GM11168 (cell line): ENCODE measurements at regions not wholly inside any gene's neighbourhood (a gene's known extent, or its start where the extent isn't known, plus 50 kb on each side); places are given as distances from the start of the nearest gene placed in this dataset.

Source experiments
- in situ Hi-C: fragments of 300-500 bp; cut with MboI; formaldehyde crosslinking; loops from one replicate; pipeline ENCODE4 v1.12.0; 2022; ENCODE audit warnings: low sequenced_read_pairs; ENCODE audit not compliant: unreplicated experiment

- in situ Hi-C loops = no loop called here
Measured at GRCh38 chr4:153945704-153946103, 156.8 kb upstream of the SFRP2 start.

- in situ Hi-C loops = no loop called here
Measured at GRCh38 chr4:153943738-153944415, 155.0 kb upstream of the SFRP2 start.

DNA sequence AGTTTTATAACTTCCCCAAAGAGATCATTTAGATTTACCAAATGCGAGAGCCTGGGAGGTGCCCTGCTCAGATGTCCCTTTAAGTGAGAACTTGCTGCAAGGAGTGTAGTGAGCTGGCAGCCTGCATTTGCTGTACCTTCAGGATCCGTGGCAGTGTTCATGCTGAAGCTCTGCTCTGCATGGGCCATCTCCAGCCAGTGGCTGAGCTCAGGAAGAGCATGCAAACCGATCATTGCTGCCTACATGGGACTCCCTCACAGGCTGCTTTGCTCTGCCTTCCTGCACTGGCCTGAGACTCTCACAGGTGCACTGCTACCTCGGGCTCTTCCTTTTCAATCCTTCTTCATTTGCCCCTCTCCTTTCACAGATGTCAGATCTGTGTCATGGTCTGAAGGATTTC, 152.0 kb upstream of the SFRP2 start:
- in situ Hi-C loops = no loop called here

GRCh38 chr4:153939570-153939969, 150.7 kb upstream of the SFRP2 start:
- in situ Hi-C loops = no loop called here

DNA sequence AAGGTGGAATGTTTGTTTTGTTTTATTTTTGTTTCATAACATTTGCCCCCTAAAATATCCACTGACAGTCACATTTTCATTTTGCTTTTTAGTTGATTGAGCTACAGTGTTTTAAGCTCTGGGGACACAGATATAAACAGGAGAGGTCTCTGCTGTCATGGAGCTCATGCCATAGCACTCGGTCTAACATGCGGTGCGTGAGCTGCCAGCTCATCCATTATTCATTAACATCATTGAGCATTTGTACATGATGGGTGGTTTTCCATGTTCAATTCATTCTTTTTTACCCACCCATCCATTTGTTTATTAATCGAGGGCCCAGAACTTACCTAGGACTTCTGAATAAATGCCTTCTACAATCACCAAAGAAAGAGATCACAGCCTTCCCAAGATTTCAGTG, 150.1 kb upstream of the SFRP2 start:
- in situ Hi-C loops = no loop called here

DNA sequence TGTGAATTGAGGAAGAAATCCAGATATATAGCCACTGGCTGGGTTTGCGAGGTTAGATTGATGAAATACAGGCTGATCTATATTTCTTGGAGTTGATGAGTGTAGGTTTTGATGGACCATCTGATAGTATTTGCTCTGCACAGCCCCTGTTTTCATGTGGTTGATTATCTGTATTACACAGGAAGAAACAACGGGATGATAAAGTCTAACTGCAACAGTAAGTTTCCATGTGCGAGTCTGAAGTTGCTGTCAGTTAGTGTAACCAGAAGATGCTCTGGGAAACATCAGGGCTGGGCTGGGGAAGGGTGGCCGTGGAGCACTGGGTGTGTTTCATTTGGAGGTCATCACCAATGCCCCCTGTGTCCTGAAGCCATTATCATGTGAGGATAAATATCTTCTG, 148.4 kb upstream of the SFRP2 start:
- in situ Hi-C loops = no loop called here

GRCh38 chr4:153936121-153936520, 147.2 kb upstream of the SFRP2 start:
- in situ Hi-C loops = no loop called here

GRCh38 chr4:153934688-153935017, 145.8 kb upstream of the SFRP2 start:
- in situ Hi-C loops = no loop called here

GRCh38 chr4:153933915-153934687, 145.2 kb upstream of the SFRP2 start:
- in situ Hi-C loops = no loop called here

GRCh38 chr4:153931804-153932203, 142.9 kb upstream of the SFRP2 start:
- in situ Hi-C loops = no loop called here

DNA sequence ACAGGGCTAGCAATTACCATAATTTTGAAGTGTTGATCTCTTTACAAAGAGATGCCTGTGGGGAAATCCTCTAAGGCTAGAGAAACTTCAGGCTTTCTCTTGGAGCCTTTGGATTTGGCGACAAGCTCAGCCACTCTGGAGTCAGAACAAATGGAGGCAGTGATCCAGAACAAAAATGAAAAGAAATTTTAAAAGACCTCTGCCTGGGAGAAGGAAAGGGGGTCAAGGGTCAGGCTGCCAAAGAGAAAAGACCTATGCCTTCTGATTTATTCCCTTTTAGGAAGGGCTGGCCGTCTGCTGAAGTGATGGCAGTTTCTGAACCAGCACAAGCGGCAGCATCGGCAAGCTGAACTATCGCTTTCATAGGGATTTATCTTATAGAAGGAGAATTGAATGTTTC, 140.8 kb upstream of the SFRP2 start:
- in situ Hi-C loops = no loop called here

DNA sequence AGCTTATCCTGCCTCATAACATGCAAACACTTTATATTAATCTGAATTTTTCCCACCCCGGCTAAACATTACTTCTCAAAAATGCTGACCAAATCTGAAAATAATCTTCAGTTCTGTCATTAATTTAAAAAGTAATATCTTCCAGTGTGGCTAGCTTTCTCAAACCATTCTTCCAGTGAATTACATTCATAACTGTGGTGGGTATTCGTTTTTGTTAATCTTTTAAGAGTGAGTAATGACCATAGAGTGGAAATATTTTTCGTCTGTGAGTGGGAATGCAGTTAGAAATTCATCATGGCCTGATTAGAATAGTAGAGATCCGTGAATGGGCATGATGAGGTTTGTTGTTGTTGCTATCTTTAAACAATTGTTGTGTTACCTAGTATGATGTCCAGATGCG, 138.6 kb upstream of the SFRP2 start:
- in situ Hi-C loops = no loop called here

DNA sequence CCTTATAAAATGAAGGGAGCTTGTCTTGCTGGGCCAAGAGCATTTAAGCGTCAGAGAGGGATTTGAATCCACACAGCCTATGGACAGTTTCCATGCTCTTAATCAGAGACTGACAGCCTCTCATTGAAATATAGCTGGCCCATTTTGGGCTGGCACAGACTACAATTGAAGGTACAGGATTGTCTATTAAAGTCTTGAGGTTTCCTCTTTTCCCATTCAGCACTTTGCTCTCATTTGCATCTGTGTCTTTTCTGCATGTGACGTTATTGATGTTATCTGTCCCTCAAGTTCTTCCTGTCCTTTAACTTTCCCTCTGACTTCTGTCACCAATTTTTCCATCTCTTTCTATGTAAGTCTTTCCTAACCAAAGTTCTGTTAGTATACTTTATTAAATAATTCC, 133.3 kb upstream of the SFRP2 start:
- in situ Hi-C loops = no loop called here

DNA sequence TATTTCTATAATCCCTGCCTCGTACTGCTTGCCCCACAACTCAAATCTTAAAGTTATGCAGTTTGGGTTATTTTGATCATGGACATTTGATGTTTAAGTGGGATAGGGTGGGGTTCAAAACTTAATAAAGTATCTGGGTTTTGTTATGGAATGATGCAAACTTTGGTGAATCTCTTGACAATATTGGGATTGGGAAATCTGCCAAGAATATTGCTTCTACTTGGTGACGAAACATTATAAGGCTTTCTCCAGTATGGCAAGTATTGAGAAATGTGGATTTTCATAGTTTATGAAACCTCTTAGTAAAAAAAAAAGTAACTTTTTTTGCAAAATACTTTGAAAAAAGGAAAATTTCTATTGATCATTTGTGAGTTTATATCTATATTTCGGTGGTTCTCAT, 130.8 kb upstream of the SFRP2 start:
- in situ Hi-C loops = no loop called here

DNA sequence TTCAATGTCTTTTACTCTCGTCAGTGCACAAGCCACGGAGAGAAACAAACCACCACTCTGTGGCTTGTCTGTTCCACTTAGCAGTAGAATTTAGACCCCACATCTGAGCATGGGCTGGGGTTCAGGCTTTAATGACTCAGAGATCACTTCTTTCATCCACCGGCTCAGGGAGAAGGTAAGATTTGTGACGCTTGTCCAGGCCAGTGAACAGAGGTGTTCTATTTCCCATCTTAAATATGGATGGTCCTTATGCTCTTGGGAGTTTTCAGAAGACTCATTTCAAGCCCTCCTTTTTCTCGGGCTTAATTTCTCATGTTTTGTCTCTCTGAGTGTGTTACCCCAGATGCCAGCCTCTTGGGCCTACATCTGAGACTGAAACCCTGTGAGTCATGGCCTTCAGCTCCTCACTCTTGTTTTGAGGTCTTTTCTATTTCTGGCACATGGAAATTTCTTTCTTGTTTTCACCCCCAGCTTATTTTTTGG, 127.4 kb upstream of the SFRP2 start:
- in situ Hi-C loops = no loop called here

DNA sequence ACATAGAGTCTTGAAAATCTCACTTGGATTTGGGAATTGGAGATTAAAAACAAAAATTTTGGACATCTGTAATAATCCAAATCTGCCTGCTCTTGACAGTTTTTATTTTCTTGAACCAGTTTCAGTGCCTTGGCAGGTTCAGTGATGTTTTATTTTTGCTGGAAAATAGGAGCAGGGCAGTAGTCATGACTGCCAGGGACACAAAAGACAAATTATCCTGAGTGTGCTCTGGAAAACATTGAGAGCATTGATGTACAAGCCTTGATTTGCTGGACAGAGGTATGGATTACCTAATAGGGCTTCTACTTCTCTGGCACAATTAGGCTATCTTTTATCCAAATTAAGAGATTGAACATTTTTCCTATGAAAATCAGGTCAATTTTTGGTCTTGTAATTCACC, 123.4 kb upstream of the SFRP2 start:
- in situ Hi-C loops = no loop called here

DNA sequence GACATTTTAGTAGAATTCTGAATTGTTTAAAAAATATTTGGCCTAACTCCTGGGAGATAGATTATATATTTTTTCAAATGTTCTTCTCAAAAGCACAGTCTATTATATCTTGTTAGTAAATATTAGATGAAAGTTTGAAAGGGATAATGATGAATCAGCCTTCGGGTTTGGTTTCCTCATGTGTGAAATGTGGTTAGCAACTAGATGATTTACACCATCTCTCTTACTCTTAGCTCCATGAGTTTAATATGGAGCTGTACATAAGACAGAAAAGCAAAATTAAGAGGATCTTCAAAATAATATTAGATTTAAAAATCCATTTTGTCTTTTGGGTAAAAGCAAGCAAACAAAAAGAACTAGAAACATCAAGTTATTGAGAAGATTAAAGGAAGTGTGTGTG, 120.8 kb upstream of the SFRP2 start:
- in situ Hi-C loops = no loop called here

DNA sequence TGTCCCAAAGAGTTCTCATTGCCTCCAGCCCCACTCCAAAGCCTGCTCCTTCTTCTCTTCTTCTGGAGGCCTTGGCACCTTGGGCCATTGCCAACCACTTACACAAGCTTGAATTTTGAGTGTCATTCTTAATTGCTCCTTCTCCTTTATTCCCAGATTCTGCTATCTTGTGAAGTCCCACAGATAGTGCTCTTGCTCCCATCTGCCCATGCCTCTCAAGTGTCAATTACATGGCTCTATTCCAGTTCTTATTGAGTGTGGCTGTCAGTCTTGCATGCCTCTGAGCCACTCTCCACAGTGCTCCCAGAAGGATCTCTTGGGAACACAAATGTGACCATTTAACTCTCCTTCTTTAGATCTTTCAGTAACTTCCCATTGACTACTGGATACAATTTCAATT, 117.3 kb upstream of the SFRP2 start:
- in situ Hi-C loops = no loop called here

DNA sequence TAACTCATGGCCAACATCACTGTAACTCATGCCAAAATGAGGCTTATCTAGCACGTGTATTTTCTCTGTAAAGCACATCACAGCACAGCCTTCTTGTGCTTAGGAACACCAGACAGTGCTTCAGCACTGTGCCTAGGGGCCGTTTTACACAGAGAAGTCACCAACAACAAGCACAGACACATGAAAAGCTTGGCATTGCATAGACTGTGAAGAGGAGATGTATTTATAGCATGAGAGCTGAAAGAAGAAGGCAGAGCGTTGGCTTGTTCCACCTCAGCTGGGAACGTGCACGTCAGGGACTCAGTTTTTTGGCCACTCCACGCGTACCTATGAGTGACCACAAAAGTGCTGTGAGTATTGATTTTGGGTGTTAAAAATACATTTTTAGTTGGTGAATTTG, 116.3 kb upstream of the SFRP2 start:
- in situ Hi-C loops = no loop called here

DNA sequence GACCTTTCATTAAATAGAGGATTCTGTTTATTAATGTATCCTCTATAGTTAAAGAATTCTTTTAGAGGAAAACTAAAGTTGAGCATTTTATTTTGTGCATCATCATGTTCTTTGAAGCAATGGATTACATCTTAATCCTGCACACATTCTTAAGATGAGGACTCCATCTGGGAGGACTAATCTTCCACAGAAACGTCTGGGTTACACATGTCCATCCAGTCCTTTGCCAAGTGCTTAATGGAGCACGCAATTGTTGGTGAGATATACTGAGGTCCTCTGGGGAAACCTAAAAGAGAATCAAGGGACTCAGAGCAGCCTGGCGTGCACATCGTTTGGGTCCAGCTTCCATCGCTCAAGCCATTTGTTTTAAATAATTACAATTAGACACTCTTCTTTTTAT, 115.1 kb upstream of the SFRP2 start:
- in situ Hi-C loops = no loop called here

DNA sequence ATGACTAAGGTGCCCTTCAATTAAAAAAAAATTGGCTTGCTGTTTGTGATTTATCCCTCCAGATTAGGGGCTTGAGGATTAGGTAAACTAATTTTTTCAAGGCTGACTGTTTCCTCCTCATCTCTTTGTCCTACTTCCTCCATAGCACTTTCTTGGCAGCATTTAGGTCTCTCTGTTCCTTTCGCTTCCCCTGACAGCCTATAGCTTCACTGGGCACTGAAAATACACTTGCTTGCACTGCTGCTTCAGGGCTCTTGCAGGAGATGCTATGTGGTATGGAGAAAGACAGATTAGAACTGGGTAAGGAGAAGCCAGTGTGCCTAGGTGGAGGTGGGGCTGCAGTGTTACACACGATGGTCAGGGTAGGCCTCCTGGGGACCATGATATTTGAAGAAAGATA, 112.3 kb upstream of the SFRP2 start:
- in situ Hi-C loops = no loop called here

- in situ Hi-C loops = no loop called here
Measured at GRCh38 chr4:153900426-153900825, 111.5 kb upstream of the SFRP2 start.
